DND-41 (cell line): ENCODE measurements at regions not wholly inside any gene's neighbourhood (a gene's known extent, or its start where the extent isn't known, plus 50 kb on each side); places are given as distances from the start of the nearest gene placed in this dataset.

Source experiments
- ATAC-seq: fragments of 200-7000 bp; cut with Tn5 transposase; 3 replicates; pipeline ENCODE4 v1.9.1; 2021; ENCODE audit warnings: low read depth; ENCODE audit not compliant: insufficient read depth
- DNase-seq: peaks from one replicate; pipeline ENCODE4 v3.0.0-alpha.2; 2020
- H2AFZ ChIP-seq: 2 replicates; pipeline ENCODE4 v1.6.0; 2012; ENCODE audit warnings: low read depth, low read length
- H3K27ac ChIP-seq: 2 replicates; pipeline ENCODE4 v1.5.1; 2012; ENCODE audit warnings: low read length, inconsistent platforms
- H3K27me3 ChIP-seq: fragments of 200-600 bp; sonication (generic); 2 replicates; pipeline ENCODE4 v1.6.0; 2012; ENCODE audit warnings: low read length, mild to moderate bottlenecking, inconsistent platforms; ENCODE audit not compliant: insufficient read depth, poor library complexity
- H3K36me3 ChIP-seq: 2 replicates; pipeline ENCODE4 v1.5.1; 2012; ENCODE audit warnings: low read length, inconsistent platforms; ENCODE audit not compliant: insufficient read depth
- H3K4me1 ChIP-seq: 2 replicates; pipeline ENCODE4 v1.5.1; 2012; ENCODE audit warnings: mild to moderate bottlenecking, low read length; ENCODE audit not compliant: insufficient read depth
- H3K4me2 ChIP-seq: 2 replicates; pipeline ENCODE4 v1.6.0; 2012; ENCODE audit warnings: mild to moderate bottlenecking, moderate library complexity, low read length, inconsistent platforms; ENCODE audit not compliant: insufficient read depth
- H3K4me3 ChIP-seq, 2 experiments: fragments of 200-600 bp in 1 of 2; shearing (Covaris generic) in 1 of 2; 2 replicates each; pipeline ENCODE4 v1.5.1; 2012 to 2016; ENCODE audit warnings: inconsistent platforms in 2 of 2, low read length in 2 of 2, mild to moderate bottlenecking in 2 of 2, low read depth in 1 of 2, moderate library complexity in 1 of 2
- H3K79me2 ChIP-seq: 2 replicates; pipeline ENCODE4 v1.6.0; 2012; ENCODE audit warnings: low read length, inconsistent platforms; ENCODE audit not compliant: insufficient read depth
- H3K9ac ChIP-seq: 2 replicates; pipeline ENCODE4 v1.6.0; 2012; ENCODE audit warnings: low read depth, mild to moderate bottlenecking, inconsistent platforms, low read length, moderate library complexity
- H3K9me3 ChIP-seq: 2 replicates; pipeline ENCODE4 v1.5.1; 2012; ENCODE audit warnings: low read length, moderate library complexity, mild to moderate bottlenecking, inconsistent platforms; ENCODE audit not compliant: insufficient read depth, severe bottlenecking
- H4K20me1 ChIP-seq: 2 replicates; pipeline ENCODE4 v1.6.0; 2012; ENCODE audit warnings: low read length; ENCODE audit not compliant: insufficient read depth
- CTCF ChIP-seq: IDR thresholded peaks from 2 replicates; pipeline ENCODE4 v1.5.1; 2012; ENCODE audit warnings: borderline replicate concordance, low read length, moderate library complexity, mild to moderate bottlenecking; ENCODE audit not compliant: poor library complexity, severe bottlenecking; ENCODE audit errors: extremely low read depth
- EZH2 ChIP-seq: IDR thresholded peaks from 3 replicates; pipeline ENCODE4 v1.6.1; 2012; ENCODE audit warnings: borderline replicate concordance, low read depth, mild to moderate bottlenecking, moderate library complexity, low read length, inconsistent platforms; ENCODE audit not compliant: severe bottlenecking

DNA sequence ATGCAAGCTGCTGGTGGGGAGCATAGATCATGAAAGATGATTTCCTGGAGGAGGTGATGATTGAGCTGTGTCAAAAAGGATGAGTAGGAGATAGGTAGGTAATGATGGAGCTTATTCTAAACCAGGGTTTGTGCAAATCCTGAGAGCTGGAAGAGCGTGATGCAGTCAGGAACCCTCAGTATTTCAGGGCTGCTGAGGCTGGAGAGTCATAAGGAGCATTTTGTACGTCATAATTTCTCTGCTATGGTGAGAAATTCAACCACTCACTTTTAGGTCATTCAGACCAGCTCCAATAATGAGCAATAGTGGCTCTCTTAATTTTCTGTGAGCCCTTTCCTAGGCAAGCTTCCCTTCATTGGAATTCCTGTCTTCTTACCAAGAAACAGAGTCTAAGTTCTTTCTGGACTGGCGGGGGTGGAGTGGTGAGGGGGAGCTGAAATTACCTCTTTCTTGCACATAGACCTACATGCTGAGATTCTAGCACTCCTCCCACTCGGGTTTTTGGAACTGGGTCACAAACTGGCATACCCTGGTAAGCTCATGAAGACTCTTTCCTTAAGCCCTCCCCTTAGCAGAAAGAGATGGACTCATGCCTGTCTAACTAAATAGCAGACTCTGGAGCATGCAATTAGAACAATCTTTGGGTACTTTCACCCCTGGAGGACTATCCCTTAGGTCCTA, 62.2 kb upstream of the MYCBP2 start:
- Histone ChIP-seq H3K9ac (no peak overlapping the region), H2AFZ (no peak overlapping the region), H3K27me3 (peaks cover 6% of the 10 kb centered on the region), H3K79me2 (no peaks in the 10 kb centered on the region), H3K36me3 (no peaks in the 10 kb centered on the region), H3K4me3 (no peak overlapping the region), H3K9me3 (no peaks in the 10 kb centered on the region), H3K27ac (no peak overlapping the region), H3K4me2 (no peak overlapping the region), H3K4me1 (peaks cover 17% of the 10 kb centered on the region), H4K20me1 (no peaks in the 10 kb centered on the region)
- DNase-seq (no peak), ATAC-seq (no peak)
- TF ChIP-seq CTCF (no peak), EZH2 (no peak)

GRCh38 chr13:77387607-77388200, 60.8 kb upstream of the MYCBP2 start:
- no peak overlapping the region for H3K9ac ChIP-seq
- no peaks in the 10 kb centered on the region for H3K9me3 ChIP-seq
- H3K79me2 ChIP-seq, result no peaks in the 10 kb centered on the region
- no peaks in the 10 kb centered on the region for H3K36me3 ChIP-seq
- no peak overlapping the region for H3K4me3 ChIP-seq
- ATAC-seq (no peak), DNase-seq (no peak)
- H3K27me3 ChIP-seq, result peaks cover 6% of the 10 kb centered on the region
- H3K27ac ChIP-seq, result no peak overlapping the region
- H4K20me1 ChIP-seq, result no peaks in the 10 kb centered on the region
- H3K4me1 ChIP-seq, result peaks cover 5% of the 10 kb centered on the region; the same call in 1 of the 2 replicates
- H2AFZ ChIP-seq, result no peak overlapping the region
- no peak overlapping the region for H3K4me2 ChIP-seq
- TF ChIP-seq CTCF (no peak), EZH2 (no peak)

DNA sequence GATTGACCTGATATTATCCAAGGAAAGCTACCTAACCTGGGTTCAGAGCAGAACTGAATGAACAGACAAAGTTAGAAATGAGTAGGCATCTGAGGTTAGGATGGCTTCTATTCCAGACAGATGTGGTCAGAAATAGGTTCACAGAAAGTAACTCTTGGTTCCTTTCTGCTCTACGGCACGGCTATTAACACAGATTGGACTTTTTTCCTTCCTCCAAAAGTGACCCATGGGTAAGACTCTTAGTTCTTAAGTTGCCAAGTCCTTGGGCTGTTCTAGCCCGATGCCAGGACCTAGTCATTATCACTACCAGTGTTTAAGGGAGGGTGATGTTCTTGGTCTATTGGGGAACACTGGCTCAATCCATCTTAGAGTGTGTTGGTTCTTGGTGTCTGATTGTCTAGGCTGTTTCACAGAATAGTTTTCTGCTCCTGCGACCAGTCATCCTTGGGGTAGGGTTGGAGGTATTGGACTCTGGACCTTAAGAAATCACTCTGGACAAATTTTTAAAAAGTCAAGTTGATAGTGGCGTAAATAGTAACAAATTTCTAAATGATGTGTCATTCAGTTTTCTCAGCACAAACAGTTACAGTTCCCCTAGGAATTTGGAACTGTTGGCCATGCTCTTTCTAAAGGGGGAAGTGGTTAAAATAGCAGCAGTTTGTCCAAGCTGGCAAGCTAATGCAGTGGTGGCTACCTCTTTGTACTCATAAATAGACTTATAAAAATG, 60.1 kb upstream of the MYCBP2 start:
- H3K4me3 ChIP-seq, result no peak overlapping the region
- H3K4me2 ChIP-seq, result no peak overlapping the region
- no peaks in the 10 kb centered on the region for H3K9me3 ChIP-seq
- ATAC-seq (no peak), DNase-seq (no peak)
- no peaks in the 10 kb centered on the region for H3K79me2 ChIP-seq
- no peak overlapping the region for H3K9ac ChIP-seq
- no peak for TF ChIP-seq CTCF
- TF ChIP-seq EZH2, result no peak
- no peaks in the 10 kb centered on the region for H3K4me1 ChIP-seq
- H3K27ac ChIP-seq, result no peak overlapping the region
- H3K27me3 ChIP-seq, result peaks cover 6% of the 10 kb centered on the region
- no peaks in the 10 kb centered on the region for H3K36me3 ChIP-seq
- no peak overlapping the region for H2AFZ ChIP-seq
- H4K20me1 ChIP-seq, result no peaks in the 10 kb centered on the region
